ENCODE measurements at regions not wholly inside any gene's neighbourhood (a gene's known extent, or its start where the extent isn't known, plus 50 kb on each side); places are given as distances from the start of the nearest gene placed in this dataset.

DNA sequence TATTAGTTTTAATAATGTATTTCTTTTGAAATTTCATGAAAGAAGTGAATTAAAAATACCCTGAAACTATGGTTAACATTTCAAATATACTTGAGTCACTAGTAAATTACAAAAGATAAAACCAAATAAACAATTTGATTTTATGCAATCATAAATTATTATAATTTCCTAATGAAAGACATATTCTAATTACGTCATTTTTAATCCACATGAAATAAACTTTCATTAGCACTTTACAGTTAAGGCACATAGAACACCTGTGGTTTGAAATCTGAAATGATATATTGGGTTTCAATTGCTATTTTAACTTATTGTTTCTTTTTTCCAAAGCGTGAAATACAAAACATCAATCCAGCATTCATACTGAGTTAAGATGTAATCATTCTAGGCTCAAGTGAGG, 1492.5 kb upstream of the PABPC4L start:
- Histone ChIP-seq H3K4me3 (ENCODE audit: insufficient read depth, low read depth, low read length) (no peak overlapping the region), H2BK15ac (ENCODE audit: low read depth, low read length) (no peak overlapping the region), H4K8ac (ENCODE audit: low read depth in 2 of 2, low read length in 2 of 2) (no peak overlapping the region), H3K9me1 (ENCODE audit: insufficient read depth, low read length) (no peaks in the 10 kb centered on the region), H3K4me2 (ENCODE audit: low read depth, low read length) (no peak overlapping the region), H3K18ac (ENCODE audit: low read depth, low read length) (no peak overlapping the region), H2AFZ (replicated peaks; ENCODE audit: low read length, poor library complexity) (no peak overlapping the region), H2BK120ac (ENCODE audit: low read depth, low read length) (no peak overlapping the region), H2AK9ac (replicated peaks; ENCODE audit: low read depth, low read length, poor library complexity) (no peak overlapping the region), H4K5ac (ENCODE audit: low read depth, low read length) (no peak overlapping the region), H3K27me3 (ENCODE audit: control insufficient read depth, insufficient read depth, low read length) (no peaks in the 10 kb centered on the region), H4K91ac (ENCODE audit: insufficient read depth, low read depth, low read length) (no peak overlapping the region), H2AK5ac (ENCODE audit: low read depth, low read length) (no peak overlapping the region), H3K27ac (ENCODE audit: insufficient read depth, low read length) (no peak overlapping the region), H3K23ac (ENCODE audit: low read depth, low read length) (no peak overlapping the region), H3K9me3 (ENCODE audit: control insufficient read depth, insufficient read depth, low read length) (no peaks in the 10 kb centered on the region), H2BK20ac (ENCODE audit: low read depth, low read length) (no peak overlapping the region), H3K9ac (ENCODE audit: low read depth, low read length) (no peak overlapping the region), H3K14ac (replicated peaks; ENCODE audit: low read depth, low read length) (no peak overlapping the region), H2BK5ac (ENCODE audit: low read depth, low read length, poor library complexity, severe bottlenecking) (no peak overlapping the region), H3K4ac (ENCODE audit: low read depth, low read length) (no peak overlapping the region), H3K56ac (ENCODE audit: extremely low read depth, insufficient read depth, low read length) (no peak overlapping the region), H3K36me3 (ENCODE audit: control insufficient read depth, insufficient read depth, low read length) (no peaks in the 10 kb centered on the region), H4K20me1 (ENCODE audit: insufficient read depth, low read length) (no peaks in the 10 kb centered on the region), H3K79me1 (ENCODE audit: low read depth in 1 of 2, low read length in 2 of 2) (no peaks in the 10 kb centered on the region), H3K4me1 (ENCODE audit: control insufficient read depth, insufficient read depth, low read length) (no peaks in the 10 kb centered on the region)
- CTCF ChIA-PET: no interaction called here
- TF ChIP-seq MXI1 (IDR thresholded peaks at IDR 0.05; ENCODE audit: borderline replicate concordance, low read depth, low read length) (no peak), NFE2L2 (IDR thresholded peaks at IDR 0.05; ENCODE audit: low read depth, low read length) (no peak), MAFK (IDR thresholded peaks at IDR 0.05; ENCODE audit: low read depth, low read length) (no peak), CHD1 (IDR thresholded peaks at IDR 0.05; ENCODE audit: low read depth, low read length) (no peak), SMC3 (IDR thresholded peaks at IDR 0.05; ENCODE audit: low read depth, low read length) (no peak), RCOR1 (IDR thresholded peaks at IDR 0.05; ENCODE audit: insufficient replicate concordance, low read length) (no peak), FOS (IDR thresholded peaks at IDR 0.05; ENCODE audit: low read depth, low read length) (no peak)
- in situ Hi-C loops (cut with MboI; ENCODE audit: low sequenced_read_pairs) (no loop called here), intact Hi-C loops (cut with micrococcal nuclease) (no loop called here), dilution Hi-C loops (cut with HindIII; ENCODE audit: low sequenced_read_pairs, unreplicated experiment) (no loop called here)
- WGBS, 2 experiments (ENCODE audit: extremely low coverage in 2 of 2, insufficient read length in 1 of 2): no CpG with 5 or more reads among the region's 2 CpGs
- DNase-seq (no peak), ATAC-seq (ENCODE audit: low read depth) (no peak)
- POLR2A ChIA-PET (ENCODE audit: unreplicated experiment): no interaction called here
- BruUV-seq (replicated peaks): no TSS peak

Measured in IMR-90 (cell line).